ENCODE measurements at regions not wholly inside any gene's neighbourhood (a gene's known extent, or its start where the extent isn't known, plus 50 kb on each side); places are given as distances from the start of the nearest gene placed in this dataset.
"Not testable (repeated sequence)": the region's sequence is repeated elsewhere in the genome, so short reads cannot be mapped to it uniquely, and the experiment has no call there.

DNA sequence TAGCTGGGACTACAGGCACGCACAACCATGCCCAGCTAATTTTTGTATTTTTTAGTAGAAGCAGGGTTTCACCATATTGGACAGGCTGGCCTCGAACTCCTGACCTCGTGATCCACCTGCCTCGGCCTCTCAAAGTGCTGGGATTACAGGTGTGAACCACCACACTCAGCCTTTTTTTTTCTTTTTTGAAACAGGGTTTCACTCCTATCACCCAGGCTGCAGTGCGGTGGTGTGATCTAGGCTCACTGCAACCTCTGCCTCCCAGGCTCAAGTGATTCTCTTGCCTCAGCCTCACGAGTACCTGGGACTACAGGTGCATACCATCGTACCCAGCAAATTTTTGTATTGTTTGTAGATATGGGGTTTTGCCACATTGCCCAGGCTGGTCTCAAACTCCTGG is 280.9 kb downstream of the GOLGA6L6 start:
- DNase-seq, result not testable (repeated sequence)

DNA sequence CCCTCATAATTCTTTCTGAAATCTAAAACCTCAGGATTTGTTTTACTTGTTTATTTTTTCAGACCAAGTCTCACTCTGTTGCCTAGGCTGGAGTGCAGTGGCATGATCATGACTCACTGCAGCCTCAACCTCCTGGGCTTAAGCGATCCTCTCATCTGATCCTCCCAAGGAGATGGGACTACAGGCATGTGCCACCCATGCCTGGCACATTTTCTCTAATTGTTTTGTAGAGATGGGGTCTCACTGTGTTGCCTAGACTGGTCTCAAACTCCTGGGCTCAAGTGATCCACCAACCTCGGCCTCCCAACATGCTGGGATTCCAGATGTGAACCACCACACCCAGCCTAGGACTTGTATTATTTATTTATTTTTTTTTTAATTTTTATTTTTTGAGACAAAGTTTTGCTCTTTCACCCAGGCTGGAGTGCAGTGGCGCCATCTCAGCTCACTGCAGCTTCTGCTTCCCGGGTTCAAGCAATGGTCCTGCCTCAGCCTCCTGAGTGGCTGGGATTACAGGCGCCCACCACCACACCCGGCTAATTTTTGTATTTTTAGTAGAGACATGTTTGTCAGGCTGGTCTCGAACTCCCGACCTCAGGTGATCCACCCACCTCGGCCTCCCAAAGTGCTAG is 281.9 kb downstream of the GOLGA6L6 start:
- not testable (repeated sequence) for DNase-seq

DNA sequence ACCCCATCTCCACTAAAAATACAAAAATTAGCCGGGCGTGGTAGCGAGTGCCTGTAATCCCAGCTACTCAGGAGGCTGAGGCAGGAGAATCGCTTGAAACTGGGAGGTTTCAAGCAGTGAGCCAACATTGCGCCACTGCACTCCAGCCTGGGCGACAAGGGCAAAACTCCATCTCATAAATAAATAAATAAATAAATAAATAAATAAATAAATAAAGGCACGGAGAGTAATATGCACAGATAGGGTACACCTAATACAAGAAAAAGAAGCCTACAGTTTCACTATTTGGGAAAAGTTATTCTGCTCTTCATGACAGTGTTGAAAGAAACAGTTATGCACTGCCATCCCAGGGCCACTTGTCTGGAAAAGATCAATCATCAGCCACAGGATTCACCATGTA is 285.2 kb downstream of the GOLGA6L6 start:
- not testable (repeated sequence) for DNase-seq

DNA sequence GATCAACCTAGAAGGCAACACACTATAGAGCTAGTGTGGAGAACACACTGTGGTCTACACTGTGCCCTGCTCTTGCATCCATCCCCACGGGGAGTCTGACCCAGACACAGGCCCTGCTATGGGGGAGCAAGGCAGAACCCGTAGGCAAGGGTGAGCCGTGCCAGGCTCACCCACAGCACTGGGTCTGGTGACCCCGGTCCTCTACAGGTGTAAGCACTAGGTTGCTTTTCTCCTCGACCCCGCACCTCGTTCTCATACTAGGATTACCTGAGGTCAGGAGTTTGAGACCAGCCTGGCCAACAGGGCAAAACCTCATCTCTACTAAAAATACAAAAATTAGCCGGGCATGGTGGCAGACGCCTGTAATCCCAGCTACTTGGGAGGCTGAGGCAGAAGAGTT is 286.0 kb downstream of the GOLGA6L6 start:
- not testable (repeated sequence) for DNase-seq

DNA sequence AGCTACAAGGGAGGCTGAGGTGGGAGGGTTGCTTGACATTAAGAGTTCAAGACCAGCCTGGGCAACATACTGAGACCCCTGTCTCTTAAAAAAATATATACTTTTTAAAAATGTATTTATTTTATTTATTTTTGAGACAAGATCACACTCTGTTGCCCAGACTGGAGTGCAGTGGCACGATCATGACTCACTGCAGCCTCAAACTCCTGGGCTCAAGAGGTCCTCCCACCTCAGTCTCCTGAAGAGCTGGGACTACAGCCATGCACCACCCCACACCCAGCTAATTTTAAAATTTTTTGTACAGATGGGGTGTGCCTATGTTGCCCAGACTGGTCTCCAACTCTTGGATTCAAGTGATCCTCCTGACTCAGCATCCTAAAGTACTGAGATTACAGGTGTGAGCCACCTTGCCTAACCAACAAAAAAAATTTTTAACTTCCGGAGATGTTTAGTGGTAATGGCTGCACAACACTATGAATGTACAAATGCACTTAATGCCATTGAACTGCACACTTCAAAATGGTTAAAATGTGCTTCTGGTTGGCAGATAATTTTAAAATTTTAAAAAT is 288.5 kb downstream of the GOLGA6L6 start:
- not testable (repeated sequence) for DNase-seq

DNA sequence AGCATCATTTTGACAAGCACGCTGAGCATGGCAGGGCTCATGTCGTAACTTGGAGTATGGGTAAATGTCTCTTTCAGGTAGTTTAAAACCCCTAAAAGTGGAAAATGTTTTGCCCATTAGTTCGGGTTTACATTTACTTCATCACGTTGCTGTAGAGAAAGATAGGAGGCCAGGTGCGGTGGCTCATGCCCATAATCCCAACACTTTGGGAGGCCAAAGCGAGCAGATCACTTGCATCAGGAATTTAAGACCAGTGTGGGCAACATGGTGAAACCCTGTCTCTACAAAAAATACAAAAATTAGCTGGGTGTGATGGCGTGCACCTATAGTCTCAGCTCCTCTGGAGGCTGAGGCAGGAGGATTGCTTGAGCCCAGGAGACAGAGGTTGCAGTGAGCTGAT is 289.6 kb downstream of the GOLGA6L6 start:
- not testable (repeated sequence) for DNase-seq

DNA sequence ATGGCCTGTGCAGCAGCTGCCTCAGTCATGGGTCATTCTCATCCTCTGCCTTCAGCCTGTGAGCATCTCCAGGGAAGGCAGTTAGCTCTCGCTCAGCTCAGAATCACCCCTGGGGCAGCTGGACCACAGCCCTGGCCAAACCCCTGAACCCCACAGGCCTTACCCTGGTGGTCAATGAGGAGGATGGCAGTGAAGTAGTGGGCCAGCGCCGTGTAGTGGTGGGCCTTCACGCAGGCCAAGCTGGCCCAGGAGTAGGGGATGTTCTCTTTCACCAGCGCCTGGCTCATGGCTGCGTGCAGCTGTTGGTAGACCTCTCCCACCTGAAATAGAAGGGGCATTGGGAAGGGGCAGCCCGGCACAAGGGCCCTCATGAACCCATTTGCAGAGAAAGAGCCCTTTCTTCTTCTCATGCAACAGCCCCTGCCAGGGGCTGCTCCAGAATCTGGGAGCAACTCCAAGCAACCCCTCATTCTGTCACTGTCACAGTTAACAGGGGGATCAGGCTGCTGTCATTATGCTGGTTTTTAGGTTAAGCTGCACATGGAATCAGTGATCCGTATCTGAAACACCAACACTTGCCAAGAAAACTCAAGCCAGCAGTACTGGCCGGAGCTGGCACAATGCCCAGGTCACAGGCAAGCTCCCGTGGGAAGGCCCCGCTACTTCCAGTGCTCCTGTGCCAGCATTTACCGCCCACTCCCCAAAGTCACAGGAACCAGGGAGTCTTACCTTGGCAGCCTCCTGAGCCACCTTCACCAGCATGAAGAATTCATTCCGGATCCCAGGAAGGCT is 290.2 kb downstream of the GOLGA6L6 start:
- not testable (repeated sequence) for DNase-seq

DNA sequence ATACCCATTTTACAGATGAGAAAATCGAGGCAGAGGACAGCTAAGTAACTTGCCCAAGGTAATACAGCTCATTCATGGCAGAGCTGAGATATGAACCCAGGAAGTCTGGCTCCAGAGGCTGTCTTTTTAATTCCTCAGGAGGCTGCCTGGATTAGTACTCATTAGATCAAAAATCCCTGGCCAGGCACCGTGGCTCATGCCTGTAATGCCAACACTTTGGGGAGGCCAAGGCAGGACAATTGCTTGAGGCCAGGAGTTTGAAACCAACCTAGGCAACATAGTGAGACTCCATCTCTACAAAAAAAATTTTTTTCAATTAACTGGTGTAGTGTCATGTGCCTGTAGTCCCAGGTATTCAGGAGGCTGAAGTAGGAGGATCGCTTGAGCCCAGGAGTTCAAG is 291.4 kb downstream of the GOLGA6L6 start:
- DNase-seq, result not testable (repeated sequence)

DNA sequence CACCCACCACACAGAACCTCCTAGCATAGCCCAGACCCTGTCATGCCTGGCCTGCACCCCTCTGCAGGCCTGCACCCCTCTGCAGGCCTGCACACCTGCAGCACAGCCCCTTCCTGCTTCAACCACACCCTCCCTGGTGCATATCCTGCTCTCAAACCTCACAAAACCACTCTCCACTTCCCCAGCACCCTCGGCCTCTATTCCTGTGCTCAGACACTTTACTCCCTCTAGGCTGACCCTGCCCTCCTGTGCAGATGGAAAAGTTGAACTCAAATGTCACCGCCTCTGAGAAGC is 292.0 kb downstream of the GOLGA6L6 start:
- DNase-seq, result not testable (repeated sequence)

DNA sequence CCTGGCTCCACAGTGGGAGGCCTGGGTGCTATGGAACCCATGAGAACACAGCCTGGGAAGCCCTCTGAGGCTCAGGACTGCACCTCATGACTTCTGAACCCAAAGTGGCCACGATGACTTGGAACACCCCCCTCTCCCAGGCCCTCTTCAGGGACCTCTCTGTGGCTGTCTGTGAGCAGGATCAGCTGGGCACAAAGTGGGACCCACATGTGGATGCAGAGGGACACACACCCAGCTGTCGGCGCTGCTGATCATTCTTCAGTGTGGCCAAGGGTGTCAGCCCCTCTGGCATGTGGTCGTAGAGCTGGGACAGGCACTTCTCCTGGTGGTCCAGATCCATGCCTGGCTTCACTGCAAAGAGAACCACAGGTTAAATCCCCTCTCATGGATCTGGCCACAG is 293.2 kb downstream of the GOLGA6L6 start:
- DNase-seq, result not testable (repeated sequence)

DNA sequence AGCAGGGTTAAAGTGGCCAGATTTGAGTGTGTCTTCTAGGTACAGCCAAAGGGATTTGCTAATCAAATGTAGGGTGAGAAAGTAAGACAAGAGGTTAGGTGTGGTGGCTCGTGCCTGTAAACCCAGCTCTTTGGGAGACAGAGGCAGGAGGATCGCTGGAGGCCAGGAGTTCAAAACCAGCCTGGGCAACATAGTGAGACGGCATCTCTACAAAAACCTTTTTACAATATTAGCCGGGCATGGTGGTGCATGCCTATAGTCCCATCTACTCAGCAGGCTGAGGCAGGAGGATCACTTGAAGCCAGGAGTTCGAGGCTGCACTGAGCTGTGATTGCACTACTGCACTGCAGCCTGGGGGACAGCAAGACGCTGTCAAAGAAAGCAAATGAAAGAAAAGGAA is 294.5 kb downstream of the GOLGA6L6 start:
- DNase-seq, result not testable (repeated sequence)

DNA sequence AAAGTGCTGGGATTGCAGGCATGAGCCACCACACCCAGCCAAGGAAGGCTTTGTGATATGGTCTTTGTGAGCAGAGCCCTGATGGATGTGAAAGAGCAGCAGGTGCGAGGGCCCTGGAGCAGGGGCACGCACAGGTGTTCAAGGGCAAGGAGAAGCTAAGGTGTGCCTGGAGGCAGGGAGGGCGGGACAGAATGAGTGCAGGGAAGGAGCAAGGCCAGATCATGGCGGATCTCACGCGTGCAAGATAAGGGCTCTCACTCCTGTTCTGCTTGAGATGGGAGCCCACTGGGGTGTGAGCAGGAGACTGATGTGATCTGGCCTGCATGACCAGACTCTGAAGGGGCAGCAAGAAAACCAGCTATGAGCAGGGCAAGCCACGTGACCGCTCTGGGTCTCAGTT is 295.0 kb downstream of the GOLGA6L6 start:
- not testable (repeated sequence) for DNase-seq

DNA sequence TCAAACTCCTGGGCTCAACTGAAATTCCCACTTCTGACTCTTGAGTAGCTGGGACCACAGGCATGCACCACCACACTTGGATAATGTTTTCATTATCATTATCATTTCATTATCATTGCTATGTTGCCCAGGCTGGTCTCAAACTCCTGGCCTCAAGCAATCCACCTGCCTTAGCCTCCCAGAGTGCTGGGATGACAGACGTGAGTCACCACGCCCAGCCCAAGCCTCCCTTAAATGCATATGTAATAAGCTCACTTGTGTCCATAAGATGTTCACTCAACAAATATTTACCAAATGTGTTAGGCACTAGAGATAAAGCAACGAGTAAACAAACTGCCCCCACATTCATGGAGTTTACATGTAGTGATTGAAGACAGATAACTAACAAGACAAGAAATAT is 295.7 kb downstream of the GOLGA6L6 start:
- not testable (repeated sequence) for DNase-seq

DNA sequence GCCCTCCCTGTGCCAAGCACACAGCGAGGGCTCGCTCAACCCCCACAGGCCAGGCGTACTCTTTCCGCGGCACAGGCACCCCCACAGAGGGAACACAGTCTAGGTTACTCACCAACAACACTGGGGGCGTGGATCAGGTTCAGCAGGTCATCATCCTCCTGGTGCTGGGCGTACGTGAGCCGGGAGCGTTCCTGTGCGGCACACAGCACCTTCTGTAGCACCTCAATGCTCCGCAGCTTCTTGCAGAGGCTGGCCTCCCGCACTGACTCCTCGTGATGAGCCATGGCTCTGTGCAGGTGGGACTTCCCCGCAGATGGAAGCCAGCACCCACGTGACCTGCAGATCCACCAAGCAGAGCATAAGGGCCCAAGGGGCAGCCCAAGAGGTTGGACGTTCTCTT is 296.8 kb downstream of the GOLGA6L6 start:
- not testable (repeated sequence) for DNase-seq

DNA sequence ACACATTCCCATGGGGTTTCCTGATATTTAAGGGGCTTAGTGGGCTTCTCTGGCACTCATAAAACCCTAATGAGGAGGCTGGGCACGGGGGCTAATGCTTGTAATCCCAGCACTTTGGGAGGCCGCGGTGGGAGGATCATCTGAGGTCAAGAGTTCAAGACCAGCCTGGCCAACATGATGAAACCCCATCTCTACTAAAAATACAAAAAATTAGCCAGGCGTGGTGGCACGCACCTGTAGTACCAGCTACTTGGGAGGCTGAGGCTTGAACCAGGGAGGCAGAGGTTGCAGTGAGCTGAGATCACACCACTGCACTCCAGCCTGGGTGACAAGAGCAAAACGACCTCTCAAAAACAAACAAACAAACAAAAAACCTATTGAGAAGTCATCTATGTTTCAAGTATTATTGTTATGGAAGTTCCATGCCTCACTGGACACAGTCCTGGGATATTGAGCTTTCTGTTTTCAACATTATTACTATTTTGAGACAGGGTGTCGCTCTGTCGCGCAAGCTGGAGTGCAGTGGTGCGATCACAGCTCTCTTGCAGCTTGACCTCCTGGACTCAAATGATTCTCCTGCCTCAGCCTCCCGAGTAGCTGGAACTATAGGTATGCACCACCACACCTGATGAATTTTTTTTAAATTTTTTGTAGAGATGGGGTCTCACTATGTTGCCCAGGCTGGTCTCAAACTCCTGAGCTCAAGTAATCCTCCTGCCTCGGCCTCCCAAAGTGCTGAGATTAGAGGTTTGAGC is 297.9 kb downstream of the GOLGA6L6 start:
- not testable (repeated sequence) for DNase-seq

DNA sequence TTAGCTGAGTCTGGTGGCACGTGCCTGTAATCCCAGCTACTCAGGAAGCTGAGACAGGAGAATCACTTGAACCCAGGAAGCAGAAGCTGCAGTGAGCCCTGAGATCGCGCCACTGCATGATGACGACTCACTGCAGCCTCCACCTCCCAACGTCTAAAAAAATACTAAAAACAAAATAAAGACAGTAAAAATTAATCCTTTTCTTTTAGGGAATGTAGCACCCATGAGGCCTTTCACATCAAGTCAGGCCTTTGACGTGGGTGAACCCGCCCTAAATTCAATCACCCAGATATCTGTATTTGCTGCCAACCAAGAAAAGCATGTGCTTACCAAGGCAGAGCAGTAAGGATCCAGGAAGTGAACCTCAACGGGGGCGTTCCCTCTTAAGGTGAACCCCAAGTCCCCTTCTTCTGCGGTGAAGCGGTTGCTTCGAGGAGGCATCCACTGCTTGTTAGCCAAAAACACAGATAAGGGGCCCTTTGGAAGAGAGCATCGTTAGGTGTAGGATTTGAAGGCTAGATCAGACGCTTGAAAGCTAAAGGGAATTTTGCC is 301.2 kb downstream of the GOLGA6L6 start:
- DNase-seq, result not testable (repeated sequence)

DNA sequence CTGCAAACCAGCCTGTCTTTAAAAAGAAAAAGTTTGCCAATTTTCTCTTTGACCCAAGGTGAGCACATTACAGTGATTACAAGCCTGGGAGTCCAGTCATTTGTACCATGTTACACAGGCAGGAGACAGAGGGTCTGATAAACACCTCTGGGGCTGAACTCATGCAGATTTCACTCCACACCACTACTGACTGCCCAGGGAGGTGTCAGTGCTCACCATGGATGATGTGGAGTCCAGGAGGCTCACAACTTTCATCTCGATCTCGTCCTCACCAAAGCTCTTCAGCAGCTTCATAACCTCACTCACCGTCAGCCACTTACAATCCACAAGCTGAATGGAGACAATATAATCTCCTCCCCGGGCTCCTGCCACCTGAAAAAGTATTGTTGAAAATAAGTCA is 302.4 kb downstream of the GOLGA6L6 start:
- not testable (repeated sequence) for DNase-seq

DNA sequence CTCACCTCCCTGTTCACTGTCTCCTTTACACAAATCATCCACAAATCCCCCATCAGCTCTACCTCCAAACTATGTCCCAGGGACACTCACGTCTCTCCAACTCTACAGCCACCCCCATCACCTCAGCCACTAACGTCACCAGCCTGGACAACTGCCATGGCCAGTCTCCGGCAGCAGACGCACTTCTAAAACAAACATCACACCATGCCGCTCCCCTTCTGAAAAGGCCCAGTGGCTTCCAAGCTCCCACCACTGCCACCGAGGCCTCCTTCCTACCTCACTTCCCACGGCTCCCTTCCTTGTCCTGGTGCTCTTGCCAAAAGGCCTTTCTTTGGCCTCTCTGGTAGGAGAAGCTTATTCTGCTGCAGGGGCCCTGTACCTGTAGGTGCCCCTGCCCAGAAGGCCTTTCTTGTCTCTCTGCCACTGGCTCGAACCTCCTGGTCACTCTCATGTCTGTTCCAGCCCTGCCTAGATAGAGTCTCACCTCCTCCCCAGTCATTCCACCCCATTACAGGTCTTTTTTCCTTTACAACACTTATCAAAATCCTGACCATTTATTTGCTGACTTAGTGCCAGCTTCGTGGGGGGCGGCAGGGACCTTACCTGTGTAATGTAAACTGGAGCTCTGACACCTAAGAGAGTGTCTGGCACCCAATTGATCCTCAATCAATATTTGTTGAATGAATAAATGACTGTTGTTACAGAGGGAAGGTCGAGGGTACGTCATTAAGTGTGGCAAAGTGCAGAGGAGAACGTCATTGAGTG is 304.2 kb downstream of the GOLGA6L6 start:
- not testable (repeated sequence) for DNase-seq

DNA sequence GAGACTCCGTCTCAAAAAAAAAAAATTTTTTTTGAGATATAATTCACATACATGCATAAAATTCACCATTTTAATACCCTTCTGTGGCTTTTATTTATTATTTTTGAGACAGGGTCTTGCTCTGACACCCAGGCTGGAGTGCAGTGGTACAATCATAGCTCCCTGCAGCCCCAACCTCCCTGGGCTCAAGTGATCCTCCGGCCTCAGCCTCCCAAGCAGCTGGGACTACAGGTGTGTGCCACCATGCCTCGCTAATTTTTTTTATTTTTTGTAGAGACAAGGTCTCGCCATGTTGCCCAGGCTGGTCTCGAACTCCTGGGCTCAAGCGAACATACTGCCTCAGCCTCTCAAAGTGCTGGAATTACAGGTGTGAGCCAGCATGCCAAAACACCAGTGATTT is 305.9 kb downstream of the GOLGA6L6 start:
- not testable (repeated sequence) for DNase-seq

DNA sequence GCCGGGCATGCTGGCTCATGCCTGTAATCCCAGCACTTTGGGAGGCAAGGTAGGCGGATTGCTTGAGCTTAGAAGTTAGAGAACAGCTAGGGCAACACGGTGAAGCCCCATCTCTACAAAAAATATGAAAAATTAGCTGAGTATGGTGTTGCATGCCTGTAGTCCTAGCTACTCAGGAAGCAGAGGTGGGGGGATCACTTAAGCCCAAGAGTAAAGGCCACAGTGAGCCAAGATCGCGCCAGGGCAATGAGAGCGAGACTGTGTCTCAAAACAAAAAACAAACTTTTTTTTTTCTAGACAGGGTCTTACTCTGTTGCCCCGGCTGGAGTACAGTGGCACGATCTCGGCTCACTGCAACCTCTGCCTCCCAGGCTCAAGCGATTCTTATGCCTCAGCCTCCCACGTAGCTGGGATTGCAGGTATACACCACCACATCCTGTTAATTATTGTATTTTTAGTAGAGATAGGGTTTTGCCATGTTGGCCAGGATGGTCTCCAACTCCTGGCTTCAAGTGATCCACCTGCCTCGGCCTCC is 307.5 kb downstream of the GOLGA6L6 start:
- not testable (repeated sequence) for DNase-seq

DNA sequence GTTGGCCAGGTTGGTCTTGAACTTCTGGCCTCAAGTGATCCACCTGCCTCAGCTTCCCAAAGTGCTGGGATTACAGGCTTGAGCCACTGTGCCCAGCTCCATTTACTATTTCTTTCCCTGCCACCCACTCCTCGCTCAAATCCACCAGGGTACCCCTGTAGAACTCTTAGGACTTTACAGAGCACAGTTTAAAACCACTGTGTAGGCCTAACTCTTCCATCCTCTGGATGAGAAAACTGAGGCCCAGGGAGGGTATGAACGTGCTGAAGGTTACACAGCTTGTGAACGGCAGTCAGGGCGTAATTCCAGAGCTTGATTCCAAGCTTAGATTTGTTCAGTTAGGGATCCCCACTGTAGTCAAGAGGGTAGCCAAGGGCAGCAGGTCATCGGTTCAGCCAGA is 309.1 kb downstream of the GOLGA6L6 start:
- DNase-seq, result not testable (repeated sequence)

DNA sequence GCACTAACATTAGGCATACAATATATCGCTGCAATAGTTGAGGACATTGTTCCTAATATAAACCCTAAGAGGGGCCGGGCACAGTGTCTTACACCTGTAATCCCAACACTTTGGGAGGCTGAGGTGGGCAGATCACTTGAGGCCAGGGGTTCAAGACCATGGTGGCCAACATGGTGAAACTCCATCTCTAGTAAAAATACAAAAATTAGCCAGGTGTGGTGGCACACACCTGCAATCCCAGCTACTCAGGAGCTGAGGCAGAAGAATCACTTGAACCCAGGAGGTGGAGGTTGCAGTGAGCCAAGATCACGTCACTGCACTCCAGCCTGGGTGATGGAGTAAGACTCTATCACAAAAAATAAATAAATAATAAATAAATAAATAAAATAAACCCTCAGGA is 310.9 kb downstream of the GOLGA6L6 start:
- DNase-seq, result not testable (repeated sequence)
